ENCODE measurements at regions not wholly inside any gene's neighbourhood (a gene's known extent, or its start where the extent isn't known, plus 50 kb on each side); places are given as distances from the start of the nearest gene placed in this dataset.

DNA sequence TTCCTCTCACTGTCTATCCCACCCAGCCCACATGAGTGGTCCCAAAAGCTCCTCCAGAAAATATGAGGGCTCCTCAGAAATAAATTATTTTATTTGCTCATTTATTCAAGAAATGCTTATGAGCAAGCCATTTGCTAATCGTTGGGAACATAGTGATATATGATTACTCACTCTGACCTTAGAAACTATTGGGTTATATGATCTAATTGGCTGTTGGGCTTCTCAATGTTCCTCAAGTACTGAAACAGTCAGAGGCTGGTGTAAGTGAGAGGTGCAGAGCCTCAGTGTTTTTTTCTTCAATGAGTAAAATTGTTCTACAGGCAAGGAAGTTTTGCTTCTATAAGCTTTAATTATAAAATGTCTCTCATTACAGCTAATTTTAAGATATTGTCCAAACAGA lies 893.8 kb upstream of the INTU start:
- TF ChIP-seq, protein P1, sequence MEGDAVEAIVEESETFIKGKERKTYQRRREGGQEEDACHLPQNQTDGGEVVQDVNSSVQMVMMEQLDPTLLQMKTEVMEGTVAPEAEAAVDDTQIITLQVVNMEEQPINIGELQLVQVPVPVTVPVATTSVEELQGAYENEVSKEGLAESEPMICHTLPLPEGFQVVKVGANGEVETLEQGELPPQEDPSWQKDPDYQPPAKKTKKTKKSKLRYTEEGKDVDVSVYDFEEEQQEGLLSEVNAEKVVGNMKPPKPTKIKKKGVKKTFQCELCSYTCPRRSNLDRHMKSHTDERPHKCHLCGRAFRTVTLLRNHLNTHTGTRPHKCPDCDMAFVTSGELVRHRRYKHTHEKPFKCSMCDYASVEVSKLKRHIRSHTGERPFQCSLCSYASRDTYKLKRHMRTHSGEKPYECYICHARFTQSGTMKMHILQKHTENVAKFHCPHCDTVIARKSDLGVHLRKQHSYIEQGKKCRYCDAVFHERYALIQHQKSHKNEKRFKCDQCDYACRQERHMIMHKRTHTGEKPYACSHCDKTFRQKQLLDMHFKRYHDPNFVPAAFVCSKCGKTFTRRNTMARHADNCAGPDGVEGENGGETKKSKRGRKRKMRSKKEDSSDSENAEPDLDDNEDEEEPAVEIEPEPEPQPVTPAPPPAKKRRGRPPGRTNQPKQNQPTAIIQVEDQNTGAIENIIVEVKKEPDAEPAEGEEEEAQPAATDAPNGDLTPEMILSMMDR (IDR thresholded peaks at IDR 0.05; ENCODE audit: extremely low read depth in 1 of 2, insufficient read depth in 1 of 2, low read depth in 1 of 2, low read length in 2 of 2), result no peak
- TF ChIP-seq, protein P2, sequence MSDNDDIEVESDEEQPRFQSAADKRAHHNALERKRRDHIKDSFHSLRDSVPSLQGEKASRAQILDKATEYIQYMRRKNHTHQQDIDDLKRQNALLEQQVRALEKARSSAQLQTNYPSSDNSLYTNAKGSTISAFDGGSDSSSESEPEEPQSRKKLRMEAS (IDR thresholded peaks at IDR 0.05; ENCODE audit: insufficient read depth, insufficient read length), result no peak
- TF ChIP-seq POLR2A (IDR thresholded peaks at IDR 0.05; ENCODE audit: low read depth, low read length) (no peak), MYC (IDR thresholded peaks at IDR 0.05; ENCODE audit: low read depth, low read length) (no peak), GATA2 (IDR thresholded peaks at IDR 0.05; ENCODE audit: insufficient read depth, insufficient read length, low read depth, low read length) (no peak), POLR2AphosphoS5 (IDR thresholded peaks at IDR 0.05; ENCODE audit: insufficient read depth, low read depth, low read length) (no peak)
